CD4-positive, alpha-beta T cell treated with Interleukin-17A for 1 hour (primary cell): ENCODE measurements at regions not wholly inside any gene's neighbourhood (a gene's known extent, or its start where the extent isn't known, plus 50 kb on each side); places are given as distances from the start of the nearest gene placed in this dataset.
"Not testable (repeated sequence)": the region's sequence is repeated elsewhere in the genome, so short reads cannot be mapped to it uniquely, and the experiment has no call there.

Experiments used
- DNase-seq: peaks from one replicate; pipeline ENCODE4 v3.0.0-alpha.2; 2020

- not testable (repeated sequence) for DNase-seq
Observed at GRCh38 chrX:107296184-107296583, 89.8 kb downstream of the DNAAF6 start.

DNA sequence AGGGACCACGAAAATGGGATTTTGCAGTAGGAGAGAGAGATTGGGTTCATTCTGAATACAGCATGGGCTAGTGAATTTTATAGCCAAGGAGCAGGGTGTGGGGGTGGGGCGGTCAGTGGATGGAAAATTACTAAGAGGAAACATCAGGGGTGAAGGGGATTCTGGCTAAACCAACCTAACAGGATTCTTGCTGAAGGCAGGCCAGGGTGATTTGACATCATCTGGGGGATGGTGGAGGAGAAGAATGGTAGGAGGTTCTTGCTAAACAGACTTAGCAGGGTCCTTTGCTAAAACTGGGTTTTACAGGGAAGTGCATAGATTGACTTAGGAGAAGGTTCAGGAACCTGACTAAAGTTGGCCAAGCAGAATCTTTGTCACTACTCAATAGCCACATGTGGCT, 91.9 kb downstream of the DNAAF6 start:
- no peak for DNase-seq

GRCh38 chrX:107301253-107301652, 94.8 kb downstream of the DNAAF6 start:
- DNase-seq = no peak

GRCh38 chrX:107304141-107304540, 97.7 kb downstream of the DNAAF6 start:
- no peak for DNase-seq

GRCh38 chrX:107323786-107324492, 117.5 kb downstream of the DNAAF6 start:
- DNase-seq = no peak

DNA sequence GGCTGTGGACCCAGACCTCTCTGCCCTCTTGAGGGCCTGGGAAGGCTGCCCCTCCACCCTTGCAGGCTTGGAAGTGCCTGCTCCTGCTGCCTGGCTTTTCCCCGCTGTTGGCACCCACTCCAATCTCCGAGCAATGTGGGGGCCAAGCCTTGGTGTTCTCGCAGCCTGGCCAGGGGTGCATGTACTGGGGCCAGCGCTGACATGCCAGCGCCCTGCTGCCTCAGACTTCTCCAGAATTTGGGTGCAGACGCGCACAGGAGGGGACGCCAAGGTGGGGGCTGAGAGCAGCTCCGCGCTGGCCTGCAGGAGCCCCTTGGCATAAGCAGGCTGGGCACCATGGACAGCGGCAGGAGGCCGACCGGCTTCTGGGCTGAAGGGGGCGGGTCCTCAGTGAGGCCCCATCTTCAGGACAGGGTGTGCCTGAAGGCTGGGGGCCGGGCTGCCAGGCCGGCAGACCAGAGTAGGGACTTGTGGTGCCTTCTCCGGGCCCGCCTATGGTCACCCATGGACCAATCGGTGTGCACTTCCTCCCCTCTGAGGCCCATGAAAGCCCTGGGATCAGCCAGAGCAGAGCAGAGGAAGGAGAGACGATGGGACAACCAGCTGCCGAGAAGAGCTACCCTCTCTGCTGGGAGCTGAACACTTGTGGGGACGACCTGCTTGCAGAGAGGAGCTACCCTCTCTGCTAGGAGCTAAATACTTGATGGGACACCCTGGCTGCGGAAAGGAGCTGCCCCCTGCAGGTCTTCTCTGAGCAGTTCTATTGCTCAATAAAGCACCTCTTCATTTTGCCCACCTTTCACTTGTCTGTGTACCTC, 118.3 kb downstream of the DNAAF6 start:
- DNase-seq = peak; percentile 1

DNA sequence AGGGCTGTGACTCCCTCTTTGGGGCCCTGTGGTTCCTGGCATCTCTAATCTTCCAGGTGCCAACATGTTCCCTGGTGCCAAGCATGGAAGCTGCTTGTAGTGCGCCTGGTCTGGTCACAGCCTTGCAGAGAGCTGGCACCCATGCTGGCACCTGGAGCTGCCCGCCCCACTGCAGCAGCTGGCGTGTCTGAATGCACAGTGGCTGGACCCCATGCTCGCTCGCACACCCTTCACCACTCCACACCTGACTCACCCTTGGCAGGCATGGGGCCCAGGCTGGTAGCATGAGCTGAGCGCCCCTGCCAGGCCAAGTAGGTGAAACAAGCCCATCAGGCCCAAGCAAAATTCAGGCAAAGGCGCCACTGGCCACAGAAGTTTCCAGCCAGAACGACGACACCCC, 119.1 kb downstream of the DNAAF6 start:
- no peak for DNase-seq

- no peak for DNase-seq
Observed at GRCh38 chrX:107348051-107348450, 101.4 kb upstream of the FRMPD3 start.

DNA sequence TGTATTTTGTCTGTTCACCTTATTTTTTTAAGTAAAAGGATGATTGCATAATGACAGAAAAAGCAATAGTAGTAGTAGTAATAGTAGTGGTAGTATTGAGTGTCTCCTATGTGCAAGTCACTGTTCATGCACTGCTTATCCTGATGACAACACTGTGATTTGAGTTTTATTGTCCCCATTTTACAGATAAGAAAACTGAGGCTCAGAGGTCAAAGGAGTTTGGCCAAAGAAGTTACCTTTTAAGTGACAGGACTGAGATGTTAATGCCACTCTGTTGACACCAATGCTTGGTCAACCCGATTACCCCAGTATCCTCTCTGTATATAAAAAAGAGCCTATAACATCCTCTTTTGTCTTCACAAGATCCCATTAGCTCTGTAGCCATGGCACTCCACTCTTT, 100.5 kb upstream of the FRMPD3 start:
- DNase-seq = no peak

DNA sequence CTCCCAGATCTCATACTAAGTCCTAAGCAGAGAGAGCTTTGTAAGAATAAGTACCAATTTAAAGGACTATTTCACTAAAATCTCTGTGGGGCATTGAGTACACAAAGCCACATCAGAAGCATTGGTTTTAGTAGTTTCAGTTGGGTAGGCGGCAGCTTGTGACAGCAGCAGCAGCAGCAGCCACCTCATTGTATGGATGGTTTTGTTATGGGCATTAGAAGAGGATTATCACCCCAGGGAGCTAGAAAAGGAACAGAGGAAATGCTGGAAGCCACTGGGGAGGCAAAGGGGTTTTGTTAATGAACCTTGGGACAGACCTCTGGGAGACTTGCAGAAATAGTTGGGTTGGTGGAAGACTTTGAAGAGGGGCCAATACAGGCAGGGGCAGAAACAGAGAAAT, 93.9 kb upstream of the FRMPD3 start:
- no peak for DNase-seq

DNA sequence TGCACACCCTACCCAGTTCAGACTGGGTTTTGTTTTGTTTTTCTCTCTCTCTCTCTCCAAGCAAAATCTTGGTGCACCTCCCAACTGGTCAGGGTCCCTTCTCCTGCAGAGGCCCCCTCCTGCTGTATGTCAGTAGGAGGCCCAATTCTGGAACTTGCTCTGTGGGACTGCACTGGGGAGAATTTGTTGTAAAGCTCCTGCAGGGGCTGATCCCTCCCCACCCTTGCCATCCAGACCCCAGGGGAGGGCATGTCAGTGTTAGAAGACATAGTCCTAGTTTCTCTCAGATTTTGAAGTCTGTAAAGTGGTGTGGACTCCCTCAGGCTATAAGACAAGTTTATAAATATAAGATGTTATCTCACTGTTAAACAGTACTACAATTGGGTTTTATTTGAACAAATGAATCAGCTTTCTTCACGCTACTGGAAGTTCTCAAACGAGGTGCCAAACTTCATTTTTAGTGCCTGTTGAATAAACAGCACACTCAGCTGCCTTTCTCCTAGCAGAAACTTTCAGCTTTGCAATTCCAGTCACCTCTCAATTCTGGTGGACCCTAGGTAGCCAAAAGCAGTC, 88.6 kb upstream of the FRMPD3 start:
- DNase-seq = no peak

GRCh38 chrX:107370185-107370584, 79.3 kb upstream of the FRMPD3 start:
- not testable (repeated sequence) for DNase-seq

- DNase-seq = no peak
Observed at GRCh38 chrX:107374132-107374531, 75.3 kb upstream of the FRMPD3 start.

DNA sequence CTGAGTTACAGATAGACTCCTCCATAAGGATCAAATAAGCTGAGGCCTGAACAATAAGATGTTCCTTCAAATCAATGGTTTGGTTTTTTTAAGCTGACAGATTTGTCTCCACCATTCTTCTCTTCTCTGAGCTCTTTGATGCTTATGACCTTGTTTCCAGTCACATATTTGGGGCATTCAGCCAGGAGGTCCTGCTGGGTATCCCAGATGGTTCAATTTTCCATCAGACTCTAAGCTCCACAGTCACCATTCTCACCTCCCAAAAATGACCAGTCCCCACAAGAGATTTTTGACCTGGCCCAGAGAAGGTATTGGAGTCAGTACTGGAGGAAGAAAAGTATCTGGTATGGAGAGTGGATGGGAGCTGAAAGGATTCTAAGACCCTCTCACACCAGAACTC, 74.6 kb upstream of the FRMPD3 start:
- DNase-seq = no peak

GRCh38 chrX:107376186-107376585, 73.3 kb upstream of the FRMPD3 start:
- DNase-seq = not testable (repeated sequence)

DNA sequence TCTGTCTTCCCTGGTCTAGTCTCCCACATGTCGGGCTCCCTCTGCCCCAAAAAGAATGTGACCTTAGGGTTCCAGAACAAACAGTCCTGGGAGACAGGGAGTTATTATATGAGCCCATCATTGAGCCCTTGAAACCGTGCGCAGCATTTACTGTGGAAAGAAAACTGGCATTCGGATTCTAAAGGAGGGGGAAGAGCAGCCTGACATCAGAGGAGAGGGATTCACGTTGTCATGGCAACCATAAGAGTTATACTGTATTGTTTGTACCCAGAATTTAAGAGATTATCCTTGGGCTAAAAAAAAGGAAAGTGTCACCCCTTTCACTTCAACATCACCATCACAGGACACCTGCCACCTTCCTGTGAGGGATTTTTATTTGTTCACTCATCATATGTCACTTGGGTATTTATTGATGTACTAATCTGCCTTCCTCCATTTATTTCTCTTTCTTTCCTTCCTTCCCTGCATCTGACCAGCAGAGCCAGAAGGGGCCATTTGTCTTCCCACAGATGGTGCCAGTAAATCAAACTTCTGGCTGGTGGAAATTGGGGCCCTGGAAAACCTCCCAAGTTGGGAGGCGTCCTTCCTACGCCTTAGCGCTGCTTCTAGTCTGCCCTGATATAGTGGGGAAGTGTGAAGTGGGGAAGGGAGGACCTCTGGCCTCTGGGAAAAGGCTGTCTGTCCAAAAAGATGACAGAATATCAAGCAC, 64.9 kb upstream of the FRMPD3 start:
- no peak for DNase-seq

DNA sequence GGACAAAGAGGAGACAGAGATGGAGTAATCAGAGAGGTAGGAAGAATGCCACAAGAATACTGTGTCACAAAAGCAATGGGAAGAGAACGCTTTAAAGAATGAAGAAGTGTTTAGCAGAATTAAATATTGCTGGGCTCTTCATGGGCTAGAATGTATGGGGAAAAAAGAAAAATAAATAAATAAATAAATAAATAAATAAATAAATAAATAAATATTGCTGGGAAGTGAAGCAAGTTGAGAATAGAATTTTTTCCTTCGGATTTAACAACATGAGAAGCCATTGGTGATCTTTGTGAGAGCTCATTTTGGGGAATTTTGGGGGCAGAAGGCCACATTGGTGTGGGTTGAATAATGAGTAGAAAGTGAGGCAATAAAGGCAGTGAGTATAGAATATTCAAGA, 59.7 kb upstream of the FRMPD3 start:
- no peak for DNase-seq

DNA sequence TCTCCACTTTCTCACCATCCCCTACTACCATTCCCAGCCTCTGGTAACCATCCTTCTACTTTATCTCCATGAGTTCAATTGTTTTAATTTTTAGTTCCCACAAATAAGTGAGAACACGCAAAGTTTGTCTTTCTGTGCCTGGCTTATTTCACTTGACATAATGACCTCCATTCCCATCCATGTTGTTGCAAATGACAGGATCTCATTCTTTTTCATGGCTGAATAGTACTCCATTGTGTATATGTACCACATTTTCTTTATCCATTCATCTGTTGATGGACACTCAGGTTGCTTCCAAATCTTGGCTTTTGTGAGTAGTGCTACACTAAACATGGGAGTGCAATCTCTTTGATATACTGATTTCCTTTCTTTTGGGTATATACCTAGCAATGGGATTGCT, 55.8 kb upstream of the FRMPD3 start:
- DNase-seq = not testable (repeated sequence)

GRCh38 chrX:107396235-107396634, 53.2 kb upstream of the FRMPD3 start:
- DNase-seq = no peak

GRCh38 chrX:107396783-107397182, 52.7 kb upstream of the FRMPD3 start:
- no peak for DNase-seq

GRCh38 chrX:107398115-107398514, 51.3 kb upstream of the FRMPD3 start:
- DNase-seq = no peak
